COR-L47 (cell line): ENCODE measurements at regions not wholly inside any gene's neighbourhood (a gene's known extent, or its start where the extent isn't known, plus 50 kb on each side); places are given as distances from the start of the nearest gene placed in this dataset.

Experiments used
- DNase-seq: peaks from one replicate; lab custom pipeline; 2025; lab: John Stamatoyannopoulos, UW

DNA sequence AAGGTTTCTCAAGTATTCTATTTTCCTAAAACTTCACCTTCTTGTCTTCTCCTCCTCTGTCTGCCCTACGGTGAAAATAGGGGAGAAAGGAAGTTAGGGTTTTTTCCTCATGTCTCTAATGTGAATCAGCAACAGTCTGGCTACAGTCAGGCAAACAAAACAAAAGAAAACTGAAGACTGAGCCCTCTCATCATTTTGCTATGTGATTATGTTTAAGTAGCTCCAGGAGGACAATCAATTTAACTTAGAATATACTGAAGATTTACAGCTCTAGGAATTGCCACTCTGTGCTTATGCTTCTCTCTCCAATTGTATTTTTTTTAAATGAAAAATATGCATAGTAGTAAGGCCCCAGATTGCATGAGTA, 316.2 kb downstream of the GPAT3 start:
- no peak for DNase-seq

DNA sequence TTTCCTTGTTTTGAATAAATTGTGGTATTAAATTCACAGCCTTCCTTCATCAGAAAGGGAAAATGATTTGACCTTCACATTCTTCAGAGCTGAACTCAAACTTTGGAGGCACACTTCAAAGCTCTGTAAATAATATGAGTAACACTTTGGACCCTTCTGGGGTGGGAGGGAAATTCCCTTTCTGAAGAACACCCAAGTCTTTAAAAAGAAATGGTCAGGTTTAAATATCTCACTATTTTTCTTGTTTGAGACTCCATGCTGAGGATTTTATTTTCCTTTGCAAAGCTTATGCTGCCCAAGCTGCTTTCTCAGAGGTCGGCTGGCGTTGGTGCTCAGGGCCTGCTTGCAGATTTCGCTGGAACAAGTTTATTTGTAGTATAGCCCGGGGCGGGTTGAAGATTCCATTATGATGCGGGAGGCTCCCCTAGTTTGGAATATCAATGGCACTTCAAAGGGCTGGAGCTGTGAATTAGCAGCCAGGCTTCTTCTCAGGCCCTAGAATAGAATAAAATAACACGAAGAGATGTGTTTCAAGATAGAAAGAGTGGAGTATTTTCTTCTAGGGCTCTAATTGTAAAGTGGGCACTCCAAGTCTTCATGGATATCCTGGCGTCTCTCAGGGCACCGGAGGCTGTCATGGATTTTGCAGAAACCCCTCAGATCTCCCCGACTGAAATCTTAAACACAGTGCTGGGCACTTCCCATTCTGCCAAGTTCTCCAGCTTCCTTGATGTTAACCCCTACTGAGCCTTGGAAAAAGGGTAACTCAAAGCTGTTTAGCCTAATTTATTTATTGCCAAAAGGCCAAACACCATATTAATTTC, 315.6 kb downstream of the GPAT3 start:
- DNase-seq, result no peak

DNA sequence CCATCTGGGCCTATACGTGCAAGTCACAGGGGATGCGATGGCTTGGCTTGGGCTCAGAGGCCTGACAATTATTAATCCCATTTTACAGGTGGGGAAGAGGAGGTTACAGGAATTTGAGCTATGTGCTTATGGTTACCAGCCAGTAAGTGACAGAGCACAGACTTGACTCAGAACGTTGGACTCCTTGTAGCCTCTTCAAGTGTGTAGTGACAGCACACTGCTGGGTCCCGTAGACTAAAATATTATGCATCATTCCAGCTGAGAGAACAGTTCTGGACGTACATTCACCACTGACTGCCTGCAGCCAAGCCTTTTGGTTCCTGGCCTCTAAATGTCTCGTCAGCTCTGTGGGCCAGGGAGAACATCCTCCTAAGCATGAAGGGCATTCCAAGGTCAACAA, 314.5 kb downstream of the GPAT3 start:
- no peak for DNase-seq

DNA sequence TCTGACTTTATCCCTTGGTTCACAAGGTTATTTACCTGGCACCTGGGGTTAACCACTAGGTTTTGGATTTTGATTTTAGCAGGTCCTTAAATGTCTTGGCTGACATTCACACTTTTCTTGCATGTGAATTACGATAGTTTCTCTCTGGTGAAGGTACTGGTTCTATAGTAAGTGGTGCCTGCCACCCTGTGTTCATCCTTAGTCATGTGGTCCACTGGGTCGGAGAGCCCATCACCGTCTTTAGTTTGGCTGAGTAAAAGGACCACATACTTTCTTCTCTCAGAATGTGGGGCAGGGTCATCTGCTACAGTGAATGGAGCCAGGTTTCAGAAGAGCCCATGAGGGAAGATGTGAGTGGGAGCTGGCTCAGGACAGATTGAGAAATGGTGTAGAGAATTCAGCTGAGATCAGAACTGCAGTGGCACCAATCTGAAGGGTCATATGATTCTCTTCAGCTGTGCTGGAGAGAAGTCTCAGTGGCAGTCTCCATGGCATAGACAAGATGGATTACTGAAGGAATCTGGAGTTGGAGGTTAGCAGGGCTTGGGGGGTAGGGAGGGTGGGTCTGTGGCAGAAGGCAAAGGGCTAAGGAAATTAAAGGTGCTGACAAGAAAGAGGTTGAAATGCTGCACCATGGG, 310.4 kb downstream of the GPAT3 start:
- no peak for DNase-seq

DNA sequence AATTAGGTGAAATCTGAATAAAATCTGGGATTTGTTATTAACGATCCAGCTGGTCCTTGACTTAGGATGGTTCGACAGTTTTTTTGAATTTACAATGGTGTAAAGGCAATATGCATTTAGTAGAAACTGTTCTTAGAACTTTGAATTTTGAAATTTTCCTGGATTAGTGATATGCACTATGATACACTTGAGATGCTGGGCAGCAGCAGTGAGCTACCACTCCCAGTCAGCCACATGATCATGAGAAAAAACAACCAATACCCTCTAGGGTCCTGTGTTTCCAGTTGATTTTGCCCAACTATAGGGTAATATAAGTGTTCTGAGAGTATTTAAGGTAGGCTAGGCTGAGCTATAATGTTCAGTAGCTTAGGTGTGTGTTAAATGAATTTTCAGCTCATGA, 303.7 kb downstream of the GPAT3 start:
- no peak for DNase-seq

DNA sequence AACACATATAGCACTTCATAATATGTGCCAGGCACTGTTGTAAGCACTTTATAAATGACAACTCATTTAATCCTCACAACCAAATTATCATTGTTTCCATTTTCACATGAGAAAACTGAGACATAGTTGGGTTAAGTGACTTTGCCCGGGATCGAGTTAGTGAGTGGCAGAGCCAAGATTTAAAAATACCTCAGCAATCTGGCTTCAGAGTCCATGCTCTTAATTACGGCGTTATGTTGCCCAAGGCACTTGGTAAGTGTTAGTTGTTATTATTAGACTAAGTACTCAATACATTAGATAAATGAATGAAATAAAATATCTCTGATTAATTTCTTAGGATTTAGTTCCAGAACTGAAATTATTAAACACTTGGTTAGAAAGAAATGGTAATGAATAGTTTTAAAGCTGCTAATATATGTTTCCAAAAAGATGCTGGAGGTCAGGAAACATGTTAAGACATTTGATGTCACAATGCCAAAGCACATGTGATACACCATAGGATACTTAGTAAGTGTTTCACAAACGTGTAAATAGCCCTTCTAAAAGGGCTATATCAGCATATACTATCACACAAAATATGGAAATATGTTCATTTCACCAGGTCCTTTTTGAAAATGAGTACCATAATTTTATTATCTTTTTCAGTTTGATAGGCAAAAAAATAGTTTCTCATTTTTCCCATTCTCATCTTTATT, 301.9 kb downstream of the GPAT3 start:
- DNase-seq, result no peak

DNA sequence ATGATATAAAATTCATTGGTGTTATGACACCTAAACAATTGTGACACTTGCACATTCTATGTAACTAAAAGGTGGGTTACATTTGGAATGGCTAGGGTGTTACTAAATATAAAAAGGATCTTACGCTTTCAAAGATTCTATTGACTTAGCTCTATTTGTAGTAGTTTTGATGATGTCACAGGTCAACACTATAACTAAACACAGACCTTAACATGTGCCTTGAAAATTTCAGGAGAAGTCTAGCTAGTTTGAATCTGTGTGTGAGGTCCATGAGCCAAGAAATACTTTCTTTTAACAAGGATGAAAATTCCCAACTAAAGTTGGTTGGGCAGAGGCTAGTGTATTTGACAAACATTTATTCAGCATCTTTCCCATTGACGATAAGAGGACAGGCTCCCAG, 298.0 kb downstream of the GPAT3 start:
- no peak for DNase-seq

DNA sequence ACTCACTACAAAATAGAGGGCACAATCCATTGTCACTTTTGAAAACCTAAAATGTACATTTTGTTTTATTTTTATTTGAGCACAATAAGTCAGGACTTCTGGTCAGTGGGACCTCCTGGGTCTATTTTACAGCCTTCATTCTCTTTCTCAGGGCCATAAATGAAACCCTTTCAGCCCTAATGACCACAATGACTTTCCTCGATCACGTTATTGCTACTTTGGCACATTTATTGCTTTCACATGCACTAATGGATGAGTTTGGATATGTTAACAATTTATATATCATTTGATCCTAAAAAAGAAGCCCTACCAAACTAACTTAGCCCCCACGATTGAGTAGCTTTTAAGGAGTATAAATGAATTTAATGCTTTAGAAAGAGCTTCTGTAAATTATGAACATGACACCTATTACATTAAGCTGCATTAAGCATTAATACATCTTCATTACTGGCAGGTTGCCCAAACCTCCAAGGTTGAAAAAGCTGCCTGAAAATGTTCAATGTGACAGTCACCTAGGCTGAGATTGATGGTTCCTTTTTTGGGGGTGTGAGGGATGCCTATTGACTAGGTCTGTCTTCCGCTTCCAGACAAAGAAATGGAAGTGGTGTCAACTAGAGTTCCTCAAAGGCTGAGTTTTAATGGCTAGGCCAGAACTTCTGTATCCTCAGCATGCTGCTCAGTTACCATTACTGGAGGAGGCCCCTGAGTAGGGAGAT, 296.4 kb downstream of the GPAT3 start:
- DNase-seq, result no peak

DNA sequence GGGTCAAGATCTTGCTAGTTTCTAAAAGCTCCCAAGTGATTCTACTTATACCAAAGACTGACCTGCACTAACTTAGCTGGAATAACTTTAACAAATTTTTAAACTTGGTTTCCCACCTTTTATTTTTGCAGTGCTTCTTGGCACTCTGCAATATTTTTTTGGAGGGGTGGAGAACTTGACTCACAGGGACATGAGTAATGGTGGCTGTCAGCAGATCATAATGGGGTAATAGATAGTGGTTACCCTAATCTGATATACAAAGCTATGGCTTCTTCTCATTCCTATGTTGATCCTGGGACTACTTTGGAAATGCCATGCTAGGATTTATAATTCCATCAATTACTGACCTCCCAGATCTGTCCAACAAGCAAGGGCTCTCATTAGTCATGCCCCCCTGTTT, 295.7 kb downstream of the GPAT3 start:
- no peak for DNase-seq

DNA sequence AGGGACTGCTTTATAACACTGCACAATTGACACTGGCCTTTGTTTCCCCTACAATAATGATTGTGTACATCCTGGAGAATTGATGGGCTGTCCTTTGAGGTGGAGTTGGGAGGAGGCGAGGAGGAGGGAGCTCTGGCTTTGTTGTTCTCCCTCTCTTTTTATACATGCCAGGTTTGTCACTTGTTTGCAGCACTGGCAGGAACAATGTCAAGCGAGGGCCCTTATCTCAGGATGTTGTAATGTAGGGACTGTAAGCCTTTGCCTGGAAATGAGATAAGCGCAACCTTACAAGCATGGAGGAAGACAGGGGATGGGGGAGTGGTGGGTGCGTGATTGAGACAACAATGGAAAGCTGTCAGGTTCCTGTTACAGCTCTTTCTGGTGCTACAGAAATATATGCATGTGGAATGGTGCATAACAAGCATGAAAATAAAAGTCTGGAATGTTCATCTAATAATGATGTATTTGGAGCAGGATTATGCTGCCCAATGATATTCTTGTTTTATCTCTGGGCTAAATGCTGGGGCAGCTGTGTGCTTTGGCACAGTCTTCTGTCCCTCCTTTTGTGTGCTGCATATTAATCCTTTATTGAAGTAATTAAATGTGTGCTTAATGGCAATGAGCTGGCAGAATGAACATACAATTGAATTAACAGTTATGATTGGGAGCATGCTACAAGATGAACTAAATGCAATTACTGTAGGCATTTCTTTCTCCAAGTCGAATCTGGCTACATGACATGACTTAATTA, 294.4 kb downstream of the GPAT3 start:
- no peak for DNase-seq

DNA sequence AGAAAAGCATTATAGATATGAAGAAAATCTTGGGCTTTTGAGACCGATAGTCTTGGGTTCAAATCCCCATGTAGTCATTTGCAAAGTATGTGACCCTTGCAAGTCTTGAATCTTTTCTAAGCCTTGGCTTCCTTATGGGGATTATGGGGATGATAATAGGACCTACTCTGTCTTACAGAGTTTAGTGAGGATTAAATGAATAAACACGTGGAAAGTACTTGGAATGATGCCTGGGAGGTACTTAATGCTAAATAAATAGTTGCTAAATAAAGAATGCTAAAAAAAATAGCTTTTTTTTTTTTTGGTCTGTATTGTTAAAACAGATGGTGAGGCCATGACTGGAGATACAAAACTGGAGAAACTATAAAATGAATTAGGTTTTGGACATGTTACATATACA, 292.7 kb downstream of the GPAT3 start:
- DNase-seq, result no peak

DNA sequence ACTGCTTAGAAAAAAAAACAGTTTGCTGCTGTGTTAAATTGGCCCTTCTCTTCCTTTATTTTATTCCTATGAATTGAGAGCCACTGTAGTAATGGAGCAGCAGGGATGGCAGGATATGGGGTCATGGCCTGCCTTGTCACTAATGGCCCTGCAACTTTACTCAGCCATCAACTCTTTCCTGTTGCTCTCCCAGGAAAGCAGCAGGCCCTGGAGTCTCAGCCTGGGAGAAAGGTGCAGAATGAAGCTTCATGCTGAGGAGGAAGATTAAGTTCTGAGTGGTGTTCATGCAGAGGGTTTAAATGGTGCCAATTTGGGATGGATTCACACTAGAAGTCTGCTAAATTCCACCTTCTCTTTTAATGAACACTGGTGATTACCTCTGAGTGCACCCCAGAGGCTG, 285.6 kb downstream of the GPAT3 start:
- DNase-seq, result no peak

DNA sequence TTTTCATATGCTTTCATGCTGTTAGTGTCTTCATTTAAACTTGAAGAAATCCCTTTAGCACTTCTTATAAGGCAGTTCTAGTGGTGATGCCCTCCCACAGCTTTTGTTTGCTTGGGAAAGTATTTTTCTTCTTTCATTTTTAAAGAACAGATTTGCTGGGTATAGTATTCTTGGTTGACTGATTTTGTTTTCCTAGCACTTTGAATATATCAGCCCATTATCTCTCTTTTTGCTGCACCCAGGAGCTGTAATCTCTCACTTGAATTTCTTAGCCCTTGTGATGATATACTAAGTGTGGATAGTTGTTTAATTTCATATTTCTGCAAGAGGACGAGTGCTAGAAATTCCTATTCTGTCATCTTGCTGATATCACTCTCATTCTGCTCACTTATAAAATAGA, 283.7 kb downstream of the GPAT3 start:
- DNase-seq, result no peak

DNA sequence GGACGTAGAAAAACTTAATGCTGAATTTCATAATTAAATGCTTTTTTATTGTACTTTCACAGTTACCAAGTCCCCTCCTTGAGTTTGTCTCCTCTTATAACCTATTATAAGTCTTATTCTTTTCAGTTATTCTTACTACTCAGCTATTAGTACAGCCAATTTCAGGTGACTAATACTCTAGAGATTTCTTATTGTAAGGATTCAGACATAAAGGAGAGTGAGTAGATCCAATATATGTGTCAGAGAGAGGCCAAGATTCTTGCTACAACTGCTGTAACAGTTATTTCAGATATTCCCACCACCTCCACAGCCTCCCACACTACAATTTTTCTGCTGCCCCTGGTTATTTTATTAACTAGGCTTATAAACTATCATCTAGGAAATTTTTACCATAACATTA, 274.5 kb downstream of the GPAT3 start:
- DNase-seq, result no peak

DNA sequence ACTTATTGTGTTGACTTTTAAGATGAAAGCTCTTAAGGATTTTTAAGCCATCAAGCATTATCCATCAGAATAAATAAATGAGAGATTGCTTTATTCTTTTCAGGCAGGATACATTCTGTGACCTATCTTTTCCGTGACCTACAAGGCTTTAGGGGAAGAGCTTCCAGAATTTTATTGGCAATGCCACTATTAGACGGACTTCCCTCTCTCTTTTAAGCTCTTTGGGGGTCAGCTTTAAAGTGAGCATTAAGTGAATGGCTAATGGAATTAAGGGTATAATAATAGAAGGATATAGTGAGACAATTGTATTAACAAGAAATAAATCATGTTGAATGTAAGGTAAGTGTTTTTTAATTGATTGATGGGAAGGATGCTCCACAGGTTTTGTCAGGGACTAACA, 273.7 kb downstream of the GPAT3 start:
- DNase-seq, result no peak

DNA sequence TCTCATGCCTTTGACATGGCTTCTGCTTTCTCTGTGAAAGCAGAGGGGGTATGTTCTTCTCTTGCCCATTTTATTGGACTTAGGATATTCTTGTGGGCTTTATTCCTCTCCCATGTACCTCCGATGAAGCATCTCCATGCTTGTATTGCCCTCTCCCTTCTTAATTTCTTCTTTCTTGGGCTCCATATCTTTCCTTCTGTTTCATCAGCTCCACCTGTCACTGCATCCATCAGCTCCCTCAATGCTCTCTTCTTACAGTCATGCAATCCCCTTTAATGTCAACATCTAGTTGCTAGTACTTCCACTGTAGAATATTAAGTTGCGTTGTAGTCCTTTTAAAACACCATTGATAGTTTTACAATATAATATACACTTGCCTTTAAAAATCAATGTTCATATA, 257.6 kb downstream of the GPAT3 start:
- no peak for DNase-seq

DNA sequence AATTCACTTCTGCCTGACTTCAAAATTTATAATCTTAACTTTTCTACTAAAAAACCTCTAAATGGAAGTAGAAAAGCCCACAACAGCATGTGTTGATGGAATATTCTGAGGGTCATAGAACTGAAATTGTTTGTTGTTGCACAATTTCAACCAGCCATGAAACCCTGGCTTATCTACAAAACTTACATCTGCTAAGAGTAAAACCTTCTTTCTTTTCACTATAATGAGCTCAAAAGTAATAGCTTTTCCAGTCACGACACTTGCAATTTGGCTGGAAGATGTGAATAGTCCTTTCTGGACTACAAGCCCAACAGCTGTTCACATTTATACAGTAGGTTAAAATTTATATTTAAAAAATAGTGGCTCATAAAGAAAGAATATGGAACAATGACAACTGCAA, 250.0 kb downstream of the GPAT3 start:
- no peak for DNase-seq

DNA sequence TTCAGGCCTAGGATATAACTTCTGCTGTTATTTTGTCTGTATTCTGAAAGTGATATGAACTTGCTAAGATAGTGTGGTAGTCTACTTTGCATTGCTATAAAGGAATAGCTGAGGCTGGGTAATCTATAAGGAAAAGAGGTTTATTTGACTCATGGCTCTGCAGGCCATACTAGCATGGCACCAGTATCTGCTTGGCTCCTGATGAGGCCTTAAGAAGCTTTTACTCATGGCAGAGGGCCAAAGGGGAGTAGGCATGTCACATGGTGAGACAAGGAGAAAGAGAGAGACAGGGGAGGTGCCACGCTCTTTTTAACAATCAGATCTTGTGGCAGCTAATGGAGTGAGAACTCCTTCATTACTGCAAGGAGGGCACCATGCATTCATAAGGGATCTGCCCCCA, 247.3 kb downstream of the GPAT3 start:
- no peak for DNase-seq

DNA sequence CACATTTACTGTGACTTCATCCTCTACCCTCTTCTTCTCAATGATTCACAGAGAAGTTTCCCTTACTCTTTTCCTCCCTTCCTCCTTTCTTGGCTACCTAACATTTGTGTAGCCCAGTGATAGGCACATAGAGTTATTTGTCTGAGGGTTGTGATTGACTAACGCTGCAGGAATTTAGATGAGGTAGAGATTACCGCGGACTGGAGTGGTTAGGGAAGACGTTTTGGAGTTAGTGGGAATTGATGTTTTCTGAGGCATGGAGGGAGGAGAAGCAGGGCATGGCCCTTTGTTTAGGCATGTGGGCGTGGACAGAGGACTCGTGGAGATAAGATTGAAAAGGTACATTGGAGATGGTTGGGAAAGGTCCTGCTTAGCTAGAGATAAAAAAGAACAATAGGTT, 246.7 kb downstream of the GPAT3 start:
- no peak for DNase-seq

DNA sequence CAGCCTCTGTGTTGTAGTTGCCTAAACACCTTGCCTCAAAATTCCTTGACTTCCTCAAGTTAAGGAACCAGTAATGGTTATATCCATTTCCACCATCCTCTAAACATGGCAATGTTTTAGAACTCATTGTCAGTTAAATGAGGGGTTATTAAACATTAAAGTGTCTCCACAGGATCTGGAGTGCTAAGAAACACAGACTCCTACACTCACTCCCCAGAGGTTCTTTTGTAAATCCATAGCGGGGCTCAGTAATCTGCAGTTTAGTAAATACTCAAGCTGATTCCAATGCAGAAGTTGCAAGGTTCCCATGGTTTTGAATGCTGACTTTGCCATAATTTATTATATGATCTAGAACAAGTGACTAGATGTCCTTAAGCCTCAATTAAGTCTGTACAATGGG, 245.5 kb downstream of the GPAT3 start:
- no peak for DNase-seq

DNA sequence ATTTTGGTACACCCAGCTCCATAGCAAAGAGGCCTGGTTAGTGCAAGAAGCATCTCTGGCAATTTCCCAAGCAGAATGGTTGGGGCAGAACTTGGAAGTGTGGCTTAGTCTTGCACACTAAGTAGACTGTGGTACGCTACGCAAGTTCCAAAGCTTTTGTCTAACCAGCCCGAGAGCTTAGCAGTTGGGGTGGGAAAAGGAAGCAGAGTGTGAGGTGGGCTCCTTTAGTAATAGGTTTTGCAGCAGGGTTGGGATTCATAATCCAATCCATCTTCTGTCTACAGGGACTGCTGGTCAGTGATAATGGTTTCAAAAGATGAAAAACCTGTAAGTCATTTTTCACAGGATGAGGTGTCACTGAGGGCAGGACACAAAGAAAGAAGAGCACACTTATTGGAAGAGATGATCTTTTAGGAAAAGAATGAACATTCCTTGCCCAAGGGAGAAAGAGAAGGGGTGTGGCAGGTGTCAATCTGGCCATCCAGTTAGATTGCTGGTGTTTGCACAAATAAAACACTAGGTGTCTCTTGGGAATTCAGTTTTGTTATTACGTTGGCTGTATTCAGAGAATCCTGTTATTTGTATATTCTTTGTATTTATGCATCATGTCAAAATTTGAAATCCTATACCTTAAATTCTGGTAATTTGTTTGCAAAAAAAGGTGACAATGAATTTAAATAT, 244.3 kb downstream of the GPAT3 start:
- DNase-seq, result no peak
